Transverse colon (tissue), 4 donors: ENCODE measurements at regions not wholly inside any gene's neighbourhood (a gene's known extent, or its start where the extent isn't known, plus 50 kb on each side); places are given as distances from the start of the nearest gene placed in this dataset.

Experiments used
- DNase-seq: peaks from one replicate; pipeline ENCODE4 v3.0.0-alpha.2; 2019
- H3K27ac ChIP-seq, 4 donors: fragments of 200-600 bp; sonication (generic); 2 replicates each; pipeline ENCODE4 v1.5.1; 2016 to 2018; ENCODE audit warnings: inconsistent platforms in 4 of 4
- H3K27me3 ChIP-seq: fragments of 200-600 bp; sonication (generic); 2 replicates; pipeline ENCODE4 v1.5.1; 2017; ENCODE audit warnings: inconsistent platforms
- H3K36me3 ChIP-seq, 4 donors: fragments of 200-600 bp; sonication (generic); 2 replicates each; pipeline ENCODE4 v1.5.1; 2017 to 2019; ENCODE audit warnings: inconsistent platforms in 4 of 4
- H3K4me1 ChIP-seq, 4 donors: fragments of 200-600 bp; sonication (generic); 2 replicates each; pipeline ENCODE4 v1.5.1; 2017 to 2020; ENCODE audit warnings: inconsistent platforms in 4 of 4
- H3K4me3 ChIP-seq, 4 donors: fragments of 200-600 bp; sonication (generic); 1 replicate in 1 of 4; 2 replicates in 3 of 4; pipeline versions ENCODE4 v1.5.1 to v1.6.1; 2017 to 2019; ENCODE audit warnings: inconsistent platforms in 4 of 4
- H3K9me3 ChIP-seq, 2 donors: fragments of 200-600 bp; sonication (generic); 2 replicates each; pipeline ENCODE4 v1.5.1; 2017 to 2019; ENCODE audit warnings: inconsistent platforms in 2 of 2
- EP300 ChIP-seq: sonication (generic); formaldehyde crosslinking; IDR thresholded peaks from one replicate; pipeline ENCODE4 v1.6.1; 2017; ENCODE audit warnings: antibody characterized with exemption, low read depth
- POLR2A ChIP-seq: fragments of 450-650 bp; IDR thresholded peaks from one replicate; pipeline ENCODE4 v1.6.1; 2016; ENCODE audit warnings: antibody characterized with exemption, mild to moderate bottlenecking, moderate library complexity
- POLR2AphosphoS5 ChIP-seq, 3 donors: sonication (generic); formaldehyde crosslinking; IDR thresholded peaks; one replicate each; pipeline ENCODE4 v1.6.1; 2016; ENCODE audit warnings: antibody characterized with exemption in 3 of 3
- WGBS, 2 donors: methylation state at CpG; one replicate each; pipeline ENCODE4 v1.1.5; 2018; ENCODE audit warnings: low coverage in 1 of 2; 5-methylcytosine and 5-hydroxymethylcytosine counted together
- in situ Hi-C, 4 donors: fragments of 200-750 bp; cut with MboI; loops; one replicate each; pipeline versions ENCODE4 v1.15.0 to v1.15.1; 2017; ENCODE audit warnings: low sequenced_read_pairs in 3 of 4, low pct_ligation_motif_present in 1 of 4, low pct_unique_long_range_greater_than_20kb in 1 of 4
- intact Hi-C: fragments of 100-400 bp; cut with DNase I; formaldehyde crosslinking; loops from one replicate; pipeline ENCODE4 v1.15.1; 2023; ENCODE audit warnings: low total_unique reads
- TF ChIP-seq, protein P1 (sequence below), 5 experiments: fragments of 200-600 bp in 3 of 5; fragments of 450-650 bp in 2 of 5; sonication (generic) in 3 of 5; IDR thresholded peaks; 1 replicate in 2 of 5; 2 replicates in 3 of 5; pipeline ENCODE4 v1.5.1; 2016 to 2017; ENCODE audit warnings: antibody characterized with exemption in 5 of 5, inconsistent platforms in 3 of 5, mild to moderate bottlenecking in 2 of 5, moderate library complexity in 1 of 5

DNA sequence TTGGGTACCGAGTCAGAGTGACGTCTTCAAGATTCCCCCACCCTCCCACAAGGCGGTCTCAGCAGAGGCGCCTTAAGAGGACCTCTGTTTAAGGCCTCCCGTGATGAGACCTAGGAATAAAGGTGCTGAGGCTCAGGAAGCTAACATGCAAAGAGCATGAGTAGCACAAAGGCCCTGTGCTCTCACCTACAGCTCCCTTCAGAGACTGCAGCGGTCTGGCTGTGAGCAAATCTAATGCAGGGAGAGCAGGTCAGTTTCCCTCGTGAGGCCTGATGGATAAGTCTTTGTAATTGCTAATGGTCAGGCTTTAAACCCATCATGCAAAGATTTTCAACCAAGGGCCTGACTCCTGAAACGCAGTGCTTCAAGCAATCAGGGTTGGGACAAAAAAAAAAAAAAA, 909.3 kb upstream of the GHITM start:
- DNase-seq = no peak
- Histone ChIP-seq H3K27me3 (no peaks in the 10 kb centered on the region), H3K4me3 (no peak overlapping the region), H3K9me3 (no peaks in the 10 kb centered on the region), H3K27ac (no peak overlapping the region), H3K36me3 (no peaks in the 10 kb centered on the region), H3K4me1 (no peaks in the 10 kb centered on the region)
- intact Hi-C loops (no loop called here), in situ Hi-C loops (no loop called here)
- TF ChIP-seq POLR2A (no peak), POLR2AphosphoS5 (IDR thresholded peaks at IDR 0.05) (no peak), EP300 (no peak)
- TF ChIP-seq, protein P1, sequence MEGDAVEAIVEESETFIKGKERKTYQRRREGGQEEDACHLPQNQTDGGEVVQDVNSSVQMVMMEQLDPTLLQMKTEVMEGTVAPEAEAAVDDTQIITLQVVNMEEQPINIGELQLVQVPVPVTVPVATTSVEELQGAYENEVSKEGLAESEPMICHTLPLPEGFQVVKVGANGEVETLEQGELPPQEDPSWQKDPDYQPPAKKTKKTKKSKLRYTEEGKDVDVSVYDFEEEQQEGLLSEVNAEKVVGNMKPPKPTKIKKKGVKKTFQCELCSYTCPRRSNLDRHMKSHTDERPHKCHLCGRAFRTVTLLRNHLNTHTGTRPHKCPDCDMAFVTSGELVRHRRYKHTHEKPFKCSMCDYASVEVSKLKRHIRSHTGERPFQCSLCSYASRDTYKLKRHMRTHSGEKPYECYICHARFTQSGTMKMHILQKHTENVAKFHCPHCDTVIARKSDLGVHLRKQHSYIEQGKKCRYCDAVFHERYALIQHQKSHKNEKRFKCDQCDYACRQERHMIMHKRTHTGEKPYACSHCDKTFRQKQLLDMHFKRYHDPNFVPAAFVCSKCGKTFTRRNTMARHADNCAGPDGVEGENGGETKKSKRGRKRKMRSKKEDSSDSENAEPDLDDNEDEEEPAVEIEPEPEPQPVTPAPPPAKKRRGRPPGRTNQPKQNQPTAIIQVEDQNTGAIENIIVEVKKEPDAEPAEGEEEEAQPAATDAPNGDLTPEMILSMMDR (IDR thresholded peaks at IDR 0.05) = no peak
- 80 to 88% methylated on average over 6 to 8 of the region's 8 CpGs for WGBS, 2 donors

DNA sequence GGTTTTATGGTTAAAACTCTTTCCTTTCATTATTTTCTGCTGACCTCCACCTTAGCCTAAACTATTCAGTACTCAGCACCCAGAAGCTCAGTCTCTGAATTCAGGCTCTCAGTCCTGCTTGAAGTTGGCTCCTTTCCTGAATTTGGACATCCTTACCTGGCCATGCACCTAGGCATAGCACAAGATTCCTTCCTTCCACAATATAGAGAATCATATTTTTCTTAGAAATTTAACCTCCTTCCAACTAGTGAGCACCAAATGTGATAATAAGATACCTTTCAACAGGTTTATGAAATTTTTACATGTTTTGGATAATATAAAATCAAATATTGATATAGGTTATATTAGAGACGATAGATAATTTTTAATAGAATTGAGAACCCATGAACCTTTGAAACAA, 905.6 kb upstream of the GHITM start:
- WGBS, 2 donors = 89 to 94% methylated on average over 1 of the region's 1 CpG
- intact Hi-C loops (no loop called here), in situ Hi-C loops (no loop called here)

DNA sequence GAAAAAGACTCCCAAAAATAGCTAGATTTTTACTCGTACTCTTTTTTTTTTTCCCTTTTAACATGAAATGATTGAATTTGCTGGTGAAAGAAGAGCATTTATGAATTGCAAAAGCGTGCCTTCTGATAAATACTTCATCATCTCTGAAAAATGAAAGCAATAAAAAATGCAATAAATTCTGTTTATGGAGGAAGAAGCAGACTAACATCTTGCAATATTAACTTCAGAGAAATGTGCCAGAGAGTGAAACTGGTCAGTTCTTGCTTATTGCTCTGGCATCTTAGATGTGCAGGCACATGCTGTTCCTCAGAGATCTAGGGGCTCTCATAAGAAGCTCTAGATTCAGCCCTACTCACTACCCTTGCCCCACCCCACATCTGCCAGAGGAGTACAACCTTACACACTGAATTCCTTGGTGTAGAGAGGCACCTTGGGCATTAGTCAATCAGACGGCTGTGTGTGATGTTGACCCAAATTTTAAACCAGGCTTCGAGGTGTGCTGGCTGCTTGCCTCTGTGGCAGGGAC, 891.1 kb upstream of the GHITM start:
- Histone ChIP-seq H3K9me3 (peaks cover under 1 to 1% of the 10 kb centered on the region in 2 donors), H3K36me3 (no peaks in the 10 kb centered on the region), H3K4me1 (no peaks in the 10 kb centered on the region), H3K27me3 (no peaks in the 10 kb centered on the region), H3K27ac (no peak overlapping the region), H3K4me3 (no peak overlapping the region)
- in situ Hi-C loops (no loop called here), intact Hi-C loops (no loop called here)
- no peak for DNase-seq
- TF ChIP-seq, protein P1 (IDR thresholded peaks at IDR 0.05) = no peak
- TF ChIP-seq POLR2A (no peak), POLR2AphosphoS5 (IDR thresholded peaks at IDR 0.05) (no peak), EP300 (no peak)
- WGBS, 2 donors = 42 to 48% methylated on average over 2 to 4 of the region's 4 CpGs

More for the DNA sequence above, 905.6 kb upstream of the GHITM start:
- no peak overlapping the region for H3K27ac ChIP-seq
- DNase-seq = no peak
- no peak overlapping the region for H3K4me3 ChIP-seq
- H3K9me3 ChIP-seq = no peaks in the 10 kb centered on the region
- H3K36me3 ChIP-seq = no peaks in the 10 kb centered on the region
- H3K4me1 ChIP-seq = no peaks in the 10 kb centered on the region
- no peaks in the 10 kb centered on the region for H3K27me3 ChIP-seq
- no peak for TF ChIP-seq EP300
- no peak for TF ChIP-seq POLR2AphosphoS5 (IDR thresholded peaks at IDR 0.05)

DNA sequence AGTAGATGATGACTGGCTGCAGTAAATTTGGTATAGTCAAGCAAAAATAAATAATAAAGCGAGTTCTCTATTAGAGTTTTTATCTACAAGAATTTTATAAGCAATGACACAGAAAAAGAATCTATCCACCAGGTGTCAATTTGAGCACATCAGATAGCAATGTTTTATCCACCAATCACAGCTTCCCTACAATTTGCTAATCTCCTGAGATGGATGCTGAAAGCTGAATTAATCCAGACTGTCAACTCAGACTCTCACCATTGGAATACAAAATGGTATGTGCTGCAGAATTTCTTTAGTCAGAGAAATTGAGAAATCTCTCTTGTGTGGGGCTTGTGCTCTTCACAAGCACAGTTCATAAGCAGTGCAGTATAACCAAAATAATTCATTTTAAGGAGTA, 888.9 kb upstream of the GHITM start:
- no peak overlapping the region for H3K27ac ChIP-seq
- no peak overlapping the region for H3K4me3 ChIP-seq
- no peaks in the 10 kb centered on the region for H3K4me1 ChIP-seq
- in situ Hi-C loops = no loop called here
- no peak for DNase-seq
- intact Hi-C loops = no loop called here
- H3K36me3 ChIP-seq = no peaks in the 10 kb centered on the region
- no peak for TF ChIP-seq POLR2A
- TF ChIP-seq POLR2AphosphoS5 (IDR thresholded peaks at IDR 0.05) = no peak
- TF ChIP-seq EP300 = no peak
- TF ChIP-seq, protein P1 (IDR thresholded peaks at IDR 0.05) = no peak
- WGBS, 2 donors = 67 to 89% methylated on average over 1 of the region's 1 CpG
- H3K27me3 ChIP-seq = no peaks in the 10 kb centered on the region
- H3K9me3 ChIP-seq = peaks cover 7 to 9% of the 10 kb centered on the region in 2 donors

GRCh38 chr10:83252169-83252568, 887.1 kb upstream of the GHITM start:
- intact Hi-C loops (no loop called here), in situ Hi-C loops (no loop called here)
- H3K9me3 ChIP-seq = peaks cover 7 to 9% of the 10 kb centered on the region in 2 donors
- no peaks in the 10 kb centered on the region for H3K4me1 ChIP-seq
- no peaks in the 10 kb centered on the region for H3K36me3 ChIP-seq
- no peak overlapping the region for H3K4me3 ChIP-seq
- no peak for TF ChIP-seq POLR2AphosphoS5 (IDR thresholded peaks at IDR 0.05)
- no peak for TF ChIP-seq POLR2A
- no peak for DNase-seq
- no peak overlapping the region for H3K27ac ChIP-seq
- no peaks in the 10 kb centered on the region for H3K27me3 ChIP-seq
- WGBS, 2 donors = 60 to 76% methylated on average over 1 to 3 of the region's 3 CpGs
